Gastrocnemius medialis (tissue), 4 donors: ENCODE measurements at regions not wholly inside any gene's neighbourhood (a gene's known extent, or its start where the extent isn't known, plus 50 kb on each side); places are given as distances from the start of the nearest gene placed in this dataset.

ENCODE experiments used
- ATAC-seq, 2 donors: fragments of 150-250 bp; one replicate each; pipeline ENCODE4 v1.9.1; 2016
- DNase-seq, 2 donors: peaks; one replicate each; pipeline ENCODE4 v3.0.0-alpha.2; 2019
- H3K27ac ChIP-seq, 4 donors: fragments of 200-600 bp; sonication (generic); 1 replicate in 1 of 4; 2 replicates in 3 of 4; pipeline ENCODE4 v1.5.1; 2016 to 2018; ENCODE audit warnings: mild to moderate bottlenecking in 2 of 4, moderate library complexity in 1 of 4
- H3K27me3 ChIP-seq, 3 donors: fragments of 200-600 bp; sonication (generic) in 2 of 3; 1 replicate in 1 of 3; 2 replicates in 2 of 3; pipeline versions ENCODE4 v1.5.1 to v1.6.0; 2016 to 2019; ENCODE audit warnings: mild to moderate bottlenecking in 1 of 3, moderate library complexity in 1 of 3
- H3K36me3 ChIP-seq, 2 donors: fragments of 200-600 bp; sonication (generic) in 1 of 2; one replicate each; pipeline ENCODE4 v1.5.1; 2017 to 2018
- H3K4me1 ChIP-seq, 2 donors: fragments of 200-600 bp; sonication (generic) in 1 of 2; one replicate each; pipeline ENCODE4 v1.5.1; 2016 to 2017; ENCODE audit warnings: mild to moderate bottlenecking in 2 of 2
- H3K4me3 ChIP-seq, 4 donors: fragments of 200-600 bp; sonication (generic) in 3 of 4; 1 replicate in 1 of 4; 2 replicates in 3 of 4; pipeline ENCODE4 v1.5.1; 2016 to 2019; ENCODE audit warnings: mild to moderate bottlenecking in 2 of 4
- H3K9me3 ChIP-seq, 3 donors: fragments of 200-600 bp; sonication (generic) in 2 of 3; 1 replicate in 1 of 3; 2 replicates in 2 of 3; pipeline ENCODE4 v1.5.1; 2016 to 2019
- POLR2A ChIP-seq, 2 donors: fragments of 450-650 bp; IDR thresholded peaks; one replicate each; pipeline ENCODE4 v1.6.1; 2017; ENCODE audit warnings: antibody characterized with exemption in 2 of 2, mild to moderate bottlenecking in 2 of 2, moderate library complexity in 2 of 2
- in situ Hi-C, 4 donors: fragments of 200-750 bp; cut with MboI; loops; one replicate each; pipeline versions ENCODE4 v1.15.0 to v1.8.0; 2017; ENCODE audit warnings: low sequenced_read_pairs in 4 of 4
- intact Hi-C: fragments of 100-400 bp; cut with DNase I; formaldehyde crosslinking; loops from one replicate; pipeline ENCODE4 v1.15.1; 2023; ENCODE audit warnings: low total_unique reads
- TF ChIP-seq, protein P1 (sequence below), 5 experiments: fragments of 450-650 bp in 3 of 5; fragments of 200-600 bp in 2 of 5; sonication (generic) in 2 of 5; IDR thresholded peaks in 4 of 5; conservative IDR thresholded peaks in 1 of 5; 1 replicate in 4 of 5; 2 replicates in 1 of 5; pipeline ENCODE4 v1.5.1; 2016 to 2019; ENCODE audit warnings: antibody characterized with exemption in 5 of 5, mild to moderate bottlenecking in 3 of 5, moderate library complexity in 3 of 5

DNA sequence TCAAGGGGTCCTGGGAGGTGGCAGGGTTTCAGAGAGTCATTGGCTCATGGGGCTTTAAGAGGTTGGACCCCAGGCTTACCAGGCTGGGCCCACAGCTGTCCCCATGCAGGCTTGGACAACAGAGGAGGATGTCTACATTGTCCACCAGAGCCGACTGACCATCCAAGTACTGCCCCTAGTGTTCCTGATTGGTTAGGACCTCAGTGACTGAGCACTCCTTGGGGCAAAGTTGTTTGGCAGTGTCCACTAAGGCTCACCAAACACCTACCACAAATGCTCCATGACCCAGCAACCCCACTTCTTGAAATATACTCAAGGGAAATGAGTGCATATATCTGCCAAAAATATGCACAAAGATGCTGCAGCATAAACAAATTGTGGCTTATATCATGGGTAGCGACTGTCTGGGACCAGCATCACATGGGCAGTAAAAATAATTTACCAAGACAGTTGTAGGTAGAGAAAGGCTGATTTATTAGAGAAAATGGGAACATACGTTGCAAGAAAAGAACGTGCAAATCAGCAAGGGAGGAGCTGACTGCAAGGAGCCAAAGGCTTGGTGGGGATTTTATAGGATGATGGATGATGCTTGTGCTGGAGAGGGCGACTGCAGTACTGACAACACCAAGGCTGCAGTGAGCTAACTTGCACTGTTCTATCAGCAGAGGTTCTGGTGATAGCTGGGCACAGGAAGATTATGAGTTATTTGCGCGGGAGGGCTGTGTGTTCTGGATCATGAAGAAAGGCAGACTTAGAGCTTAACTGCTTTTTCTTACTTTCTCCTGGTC, 265.2 kb downstream of the GADD45G start:
- ATAC-seq (no peak), DNase-seq (no peak)
- Histone ChIP-seq H3K27ac (no peak overlapping the region), H3K4me1 (peaks cover 29% of the 10 kb centered on the region in 2 donors), H3K4me3 (no peak overlapping the region), H3K9me3 (no peaks in the 10 kb centered on the region), H3K27me3 (no peaks in the 10 kb centered on the region), H3K36me3 (no peaks in the 10 kb centered on the region)
- TF ChIP-seq POLR2A (IDR thresholded peaks at IDR 0.05): no peak
- TF ChIP-seq, protein P1, sequence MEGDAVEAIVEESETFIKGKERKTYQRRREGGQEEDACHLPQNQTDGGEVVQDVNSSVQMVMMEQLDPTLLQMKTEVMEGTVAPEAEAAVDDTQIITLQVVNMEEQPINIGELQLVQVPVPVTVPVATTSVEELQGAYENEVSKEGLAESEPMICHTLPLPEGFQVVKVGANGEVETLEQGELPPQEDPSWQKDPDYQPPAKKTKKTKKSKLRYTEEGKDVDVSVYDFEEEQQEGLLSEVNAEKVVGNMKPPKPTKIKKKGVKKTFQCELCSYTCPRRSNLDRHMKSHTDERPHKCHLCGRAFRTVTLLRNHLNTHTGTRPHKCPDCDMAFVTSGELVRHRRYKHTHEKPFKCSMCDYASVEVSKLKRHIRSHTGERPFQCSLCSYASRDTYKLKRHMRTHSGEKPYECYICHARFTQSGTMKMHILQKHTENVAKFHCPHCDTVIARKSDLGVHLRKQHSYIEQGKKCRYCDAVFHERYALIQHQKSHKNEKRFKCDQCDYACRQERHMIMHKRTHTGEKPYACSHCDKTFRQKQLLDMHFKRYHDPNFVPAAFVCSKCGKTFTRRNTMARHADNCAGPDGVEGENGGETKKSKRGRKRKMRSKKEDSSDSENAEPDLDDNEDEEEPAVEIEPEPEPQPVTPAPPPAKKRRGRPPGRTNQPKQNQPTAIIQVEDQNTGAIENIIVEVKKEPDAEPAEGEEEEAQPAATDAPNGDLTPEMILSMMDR (IDR thresholded peaks at IDR 0.05 in 4 of 5, conservative IDR thresholded peaks at IDR 0.05 in 1 of 5): no peak
- in situ Hi-C loops (no loop called here), intact Hi-C loops (loop anchor here (5.0 to 10.0 kb wide), 4 partner anchors 135 to 1325 kb away; partner anchors contain the start of genes CKS2 and SECISBP2)

- in situ Hi-C loops (no loop called here), intact Hi-C loops (loop anchor here (5.0 to 10.0 kb wide), 4 partner anchors 133 to 1323 kb away; partner anchors contain the start of genes CKS2 and SECISBP2)
- no peaks in the 10 kb centered on the region for H3K27me3 ChIP-seq
- H3K27ac ChIP-seq: peak overlapping the region; percentile 82 to 93 (median 86)
- peaks cover 41 to 43% of the 10 kb centered on the region in 2 donors for H3K4me1 ChIP-seq
- no peaks in the 10 kb centered on the region for H3K9me3 ChIP-seq
- DNase-seq (peak in 1 of 2 donors; percentile 55), ATAC-seq (peak in 1 of 2 donors; percentile 9)
- H3K4me3 ChIP-seq: no peak overlapping the region
- TF ChIP-seq, protein P1 (IDR thresholded peaks at IDR 0.05 in 4 of 5, conservative IDR thresholded peaks at IDR 0.05 in 1 of 5): no peak
- no peak for TF ChIP-seq POLR2A (IDR thresholded peaks at IDR 0.05)
- H3K36me3 ChIP-seq: no peaks in the 10 kb centered on the region
These were observed 267.1 kb downstream of the GADD45G start for GRCh38 chr9:89871871-89872331.

DNA sequence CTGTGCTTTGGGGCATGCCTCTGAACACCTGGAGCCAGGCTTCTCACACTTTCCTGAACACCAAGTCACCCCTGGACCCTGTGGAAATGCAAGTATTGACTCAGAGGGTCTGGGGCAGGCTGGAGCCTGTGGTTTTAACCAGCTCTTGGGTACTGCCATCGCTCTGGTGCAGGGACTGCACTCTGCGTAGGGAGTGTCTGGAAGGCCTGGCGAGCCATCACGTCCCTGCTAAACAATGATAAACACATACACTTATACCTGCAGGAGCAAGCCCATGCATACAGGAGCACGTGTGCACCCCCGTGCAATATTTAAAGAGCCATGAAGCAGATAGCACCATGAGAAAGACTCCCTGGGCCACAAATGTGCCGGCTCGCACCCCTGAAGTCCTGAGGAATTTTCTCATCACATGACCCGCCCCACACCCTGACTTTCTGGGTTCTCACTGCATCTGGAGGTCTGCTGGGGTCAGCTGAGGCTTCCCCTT, 267.7 kb downstream of the GADD45G start:
- TF ChIP-seq, protein P1 (IDR thresholded peaks at IDR 0.05 in 4 of 5, conservative IDR thresholded peaks at IDR 0.05 in 1 of 5): no peak
- TF ChIP-seq POLR2A (IDR thresholded peaks at IDR 0.05): no peak
- no peak overlapping the region for H3K4me3 ChIP-seq
- no peaks in the 10 kb centered on the region for H3K36me3 ChIP-seq
- no peaks in the 10 kb centered on the region for H3K9me3 ChIP-seq
- ATAC-seq (peak; percentile 7 to 32), DNase-seq (peak in 1 of 2 donors; percentile 26)
- intact Hi-C loops (loop anchor here (5.0 to 10.0 kb wide), 4 partner anchors 132 to 1322 kb away; partner anchors contain the start of genes CKS2 and SECISBP2), in situ Hi-C loops (no loop called here)
- no peaks in the 10 kb centered on the region for H3K27me3 ChIP-seq
- peak overlapping the region; percentile 82 to 93 (median 86) for H3K27ac ChIP-seq
- peaks cover 47 to 49% of the 10 kb centered on the region in 2 donors for H3K4me1 ChIP-seq

- no peaks in the 10 kb centered on the region for H3K27me3 ChIP-seq
- in situ Hi-C loops: no loop called here
- DNase-seq (peak; percentile 53 to 73), ATAC-seq (peak; percentile 52 to 74)
- no peaks in the 10 kb centered on the region for H3K36me3 ChIP-seq
- TF ChIP-seq, protein P1 (IDR thresholded peaks at IDR 0.05 in 4 of 5, conservative IDR thresholded peaks at IDR 0.05 in 1 of 5): no peak
- peak in 1 of 2 donors; percentile 43 for TF ChIP-seq POLR2A (IDR thresholded peaks at IDR 0.05)
- H3K4me3 ChIP-seq: no peak overlapping the region
- H3K27ac ChIP-seq: peak overlapping the region; percentile 82 to 93 (median 86)
- intact Hi-C loops: loop anchor here (5.0 to 10.0 kb wide), 4 partner anchors 132 to 1322 kb away; partner anchors contain the start of genes CKS2 and SECISBP2
- no peaks in the 10 kb centered on the region for H3K9me3 ChIP-seq
- H3K4me1 ChIP-seq: peaks cover 53 to 55% of the 10 kb centered on the region in 2 donors
These were observed 268.3 kb downstream of the GADD45G start for GRCh38 chr9:89872913-89873707.
